ENCODE measurements at regions not wholly inside any gene's neighbourhood (a gene's known extent, or its start where the extent isn't known, plus 50 kb on each side); places are given as distances from the start of the nearest gene placed in this dataset.
A peak's percentile ranks its signal among the peaks of the same experiment; 100 is the strongest.
"Not testable (repeated sequence)": the region's sequence is repeated elsewhere in the genome, so short reads cannot be mapped to it uniquely, and the experiment has no call there.

- Histone ChIP-seq H3K27ac (ENCODE audit: low read length) (no peak overlapping the region), H3K4me3 (ENCODE audit: low read length) (no peak overlapping the region), H3K4me1 (ENCODE audit: control insufficient read depth, insufficient read depth, low read length) (peaks cover 13% of the 10 kb centered on the region), H3K36me3 (ENCODE audit: control insufficient read depth, insufficient read depth, low read length) (no peaks in the 10 kb centered on the region), H3K27me3 (ENCODE audit: control insufficient read depth, insufficient read depth, low read length) (no peaks in the 10 kb centered on the region), H3K9me3 (ENCODE audit: control insufficient read depth, low read depth, low read length) (peaks cover 2% of the 10 kb centered on the region)
- no peak for DNase-seq
- WGBS (ENCODE audit: insufficient coverage, low lambda C conversion rate) = 100% methylated on average over 1 of the region's 21 CpGs
Observed at GRCh38 chr10:52955337-52955736, 182.8 kb upstream of the MBL2 start.

GRCh38 chr10:52954407-52954806 lies 181.8 kb upstream of the MBL2 start:
- peaks cover 13% of the 10 kb centered on the region for H3K4me1 ChIP-seq (ENCODE audit: control insufficient read depth, insufficient read depth, low read length)
- WGBS (ENCODE audit: insufficient coverage, low lambda C conversion rate) = no CpG with 5 or more reads among the region's 5 CpGs

GRCh38 chr10:52952391-52953055 lies 179.9 kb upstream of the MBL2 start:
- H3K9me3 ChIP-seq (ENCODE audit: control insufficient read depth, low read depth, low read length) = peaks cover 2% of the 10 kb centered on the region
- no CpG with 5 or more reads among the region's 9 CpGs for WGBS (ENCODE audit: insufficient coverage, low lambda C conversion rate)
- H3K4me3 ChIP-seq (ENCODE audit: low read length) = no peak overlapping the region
- no peak overlapping the region for H3K27ac ChIP-seq (ENCODE audit: low read length)
- DNase-seq = no peak
- peaks cover 13% of the 10 kb centered on the region for H3K4me1 ChIP-seq (ENCODE audit: control insufficient read depth, insufficient read depth, low read length)
- H3K27me3 ChIP-seq (ENCODE audit: control insufficient read depth, insufficient read depth, low read length) = no peaks in the 10 kb centered on the region
- H3K36me3 ChIP-seq (ENCODE audit: control insufficient read depth, insufficient read depth, low read length) = no peaks in the 10 kb centered on the region

More at GRCh38 chr10:52954407-52954806, 181.8 kb upstream of the MBL2 start:
- no peaks in the 10 kb centered on the region for H3K27me3 ChIP-seq (ENCODE audit: control insufficient read depth, insufficient read depth, low read length)
- no peak for DNase-seq
- H3K4me3 ChIP-seq (ENCODE audit: low read length) = no peak overlapping the region
- H3K36me3 ChIP-seq (ENCODE audit: control insufficient read depth, insufficient read depth, low read length) = no peaks in the 10 kb centered on the region
- no peak overlapping the region for H3K27ac ChIP-seq (ENCODE audit: low read length)
- peaks cover 2% of the 10 kb centered on the region for H3K9me3 ChIP-seq (ENCODE audit: control insufficient read depth, low read depth, low read length)

- no CpG with 5 or more reads among the region's 5 CpGs for whole genome bisulfite sequencing (ENCODE audit: insufficient coverage, low lambda C conversion rate)
Observed at GRCh38 chr10:52951824-52952223, 179.2 kb upstream of the MBL2 start.

GRCh38 chr10:52950578-52950977 lies 178.0 kb upstream of the MBL2 start:
- no peak overlapping the region for H3K27ac ChIP-seq (ENCODE audit: low read length)
- WGBS (ENCODE audit: insufficient coverage, low lambda C conversion rate) = 83% methylated on average over 1 of the region's 5 CpGs
- H3K9me3 ChIP-seq (ENCODE audit: control insufficient read depth, low read depth, low read length) = peaks cover 2% of the 10 kb centered on the region
- no peak for DNase-seq
- no peaks in the 10 kb centered on the region for H3K4me1 ChIP-seq (ENCODE audit: control insufficient read depth, insufficient read depth, low read length)
- H3K36me3 ChIP-seq (ENCODE audit: control insufficient read depth, insufficient read depth, low read length) = no peaks in the 10 kb centered on the region
- no peaks in the 10 kb centered on the region for H3K27me3 ChIP-seq (ENCODE audit: control insufficient read depth, insufficient read depth, low read length)
- H3K4me3 ChIP-seq (ENCODE audit: low read length) = no peak overlapping the region

More at GRCh38 chr10:52951824-52952223, 179.2 kb upstream of the MBL2 start:
- no peaks in the 10 kb centered on the region for H3K36me3 ChIP-seq (ENCODE audit: control insufficient read depth, insufficient read depth, low read length)
- peaks cover 2% of the 10 kb centered on the region for H3K9me3 ChIP-seq (ENCODE audit: control insufficient read depth, low read depth, low read length)
- H3K27me3 ChIP-seq (ENCODE audit: control insufficient read depth, insufficient read depth, low read length) = no peaks in the 10 kb centered on the region
- DNase-seq = peak; percentile 64 to 71
- no peak overlapping the region for H3K4me3 ChIP-seq (ENCODE audit: low read length)
- H3K4me1 ChIP-seq (ENCODE audit: control insufficient read depth, insufficient read depth, low read length) = peaks cover 7% of the 10 kb centered on the region
- H3K27ac ChIP-seq (ENCODE audit: low read length) = no peak overlapping the region

GRCh38 chr10:52949899-52950298 lies 177.3 kb upstream of the MBL2 start:
- H3K27me3 ChIP-seq (ENCODE audit: control insufficient read depth, insufficient read depth, low read length) = no peaks in the 10 kb centered on the region
- WGBS (ENCODE audit: insufficient coverage, low lambda C conversion rate) = no CpG with 5 or more reads among the region's 13 CpGs

GRCh38 chr10:52946486-52946885 lies 173.9 kb upstream of the MBL2 start:
- Histone ChIP-seq H3K36me3 (ENCODE audit: control insufficient read depth, insufficient read depth, low read length) (no peaks in the 10 kb centered on the region), H3K27me3 (ENCODE audit: control insufficient read depth, insufficient read depth, low read length) (no peaks in the 10 kb centered on the region), H3K4me3 (ENCODE audit: low read length) (no peak overlapping the region), H3K27ac (ENCODE audit: low read length) (no peak overlapping the region), H3K4me1 (ENCODE audit: control insufficient read depth, insufficient read depth, low read length) (no peaks in the 10 kb centered on the region), H3K9me3 (ENCODE audit: control insufficient read depth, low read depth, low read length) (no peaks in the 10 kb centered on the region)
- no peak for DNase-seq
- 80% methylated on average over 2 of the region's 5 CpGs for WGBS (ENCODE audit: insufficient coverage, low lambda C conversion rate)

More at GRCh38 chr10:52949899-52950298, 177.3 kb upstream of the MBL2 start:
- Histone ChIP-seq H3K4me3 (ENCODE audit: low read length) (no peak overlapping the region), H3K36me3 (ENCODE audit: control insufficient read depth, insufficient read depth, low read length) (no peaks in the 10 kb centered on the region), H3K9me3 (ENCODE audit: control insufficient read depth, low read depth, low read length) (no peaks in the 10 kb centered on the region), H3K4me1 (ENCODE audit: control insufficient read depth, insufficient read depth, low read length) (no peaks in the 10 kb centered on the region), H3K27ac (ENCODE audit: low read length) (no peak overlapping the region)
- no peak for DNase-seq

GRCh38 chr10:52945521-52945920 lies 172.9 kb upstream of the MBL2 start:
- H3K27me3 ChIP-seq (ENCODE audit: control insufficient read depth, insufficient read depth, low read length); H3K27ac ChIP-seq (ENCODE audit: low read length); H3K36me3 ChIP-seq (ENCODE audit: control insufficient read depth, insufficient read depth, low read length); H3K4me3 ChIP-seq (ENCODE audit: low read length); H3K4me1 ChIP-seq (ENCODE audit: control insufficient read depth, insufficient read depth, low read length); DNase-seq; H3K9me3 ChIP-seq (ENCODE audit: control insufficient read depth, low read depth, low read length): not testable (repeated sequence)
- WGBS (ENCODE audit: insufficient coverage, low lambda C conversion rate) = no CpG with 5 or more reads among the region's 4 CpGs

- no peak overlapping the region for H3K27ac ChIP-seq (ENCODE audit: low read length)
- WGBS (ENCODE audit: insufficient coverage, low lambda C conversion rate) = 94% methylated on average over 3 of the region's 12 CpGs
- H3K27me3 ChIP-seq (ENCODE audit: control insufficient read depth, insufficient read depth, low read length) = no peaks in the 10 kb centered on the region
- no peaks in the 10 kb centered on the region for H3K36me3 ChIP-seq (ENCODE audit: control insufficient read depth, insufficient read depth, low read length)
- no peak for DNase-seq
- no peaks in the 10 kb centered on the region for H3K4me1 ChIP-seq (ENCODE audit: control insufficient read depth, insufficient read depth, low read length)
- H3K9me3 ChIP-seq (ENCODE audit: control insufficient read depth, low read depth, low read length) = no peaks in the 10 kb centered on the region
- H3K4me3 ChIP-seq (ENCODE audit: low read length) = no peak overlapping the region
Observed at GRCh38 chr10:52940921-52941320, 168.3 kb upstream of the MBL2 start.

- no CpG with 5 or more reads among the region's 12 CpGs for WGBS (ENCODE audit: insufficient coverage, low lambda C conversion rate)
- Histone ChIP-seq H3K27me3 (ENCODE audit: control insufficient read depth, insufficient read depth, low read length) (no peaks in the 10 kb centered on the region), H3K36me3 (ENCODE audit: control insufficient read depth, insufficient read depth, low read length) (no peaks in the 10 kb centered on the region)
Observed at GRCh38 chr10:52939894-52940293, 167.3 kb upstream of the MBL2 start.

GRCh38 chr10:52933748-52934147 lies 161.2 kb upstream of the MBL2 start:
- Histone ChIP-seq H3K9me3 (ENCODE audit: control insufficient read depth, low read depth, low read length) (no peaks in the 10 kb centered on the region), H3K27ac (ENCODE audit: low read length) (no peak overlapping the region), H3K27me3 (ENCODE audit: control insufficient read depth, insufficient read depth, low read length) (no peaks in the 10 kb centered on the region), H3K36me3 (ENCODE audit: control insufficient read depth, insufficient read depth, low read length) (no peaks in the 10 kb centered on the region), H3K4me1 (ENCODE audit: control insufficient read depth, insufficient read depth, low read length) (no peaks in the 10 kb centered on the region), H3K4me3 (ENCODE audit: low read length) (no peak overlapping the region)
- WGBS (ENCODE audit: insufficient coverage, low lambda C conversion rate) = no CpG with 5 or more reads among the region's 1 CpG
- DNase-seq = no peak

More at GRCh38 chr10:52939894-52940293, 167.3 kb upstream of the MBL2 start:
- no peak overlapping the region for H3K27ac ChIP-seq (ENCODE audit: low read length)
- H3K9me3 ChIP-seq (ENCODE audit: control insufficient read depth, low read depth, low read length) = no peaks in the 10 kb centered on the region
- no peak overlapping the region for H3K4me3 ChIP-seq (ENCODE audit: low read length)
- DNase-seq = no peak
- H3K4me1 ChIP-seq (ENCODE audit: control insufficient read depth, insufficient read depth, low read length) = no peaks in the 10 kb centered on the region

All from large intestine (tissue), 3 donors.